GM19468 (cell line): ENCODE measurements at regions not wholly inside any gene's neighbourhood (a gene's known extent, or its start where the extent isn't known, plus 50 kb on each side); places are given as distances from the start of the nearest gene placed in this dataset.

Source experiments
- ATAC-seq: cut with Tn5 transposase; IDR thresholded peaks from one replicate; pipeline ENCODE4 v1.9.1; 2021; ENCODE audit warnings: mild to moderate bottlenecking, moderate library complexity, moderate number of reproducible peaks; ENCODE audit not compliant: unreplicated experiment; ENCODE audit errors: extremely low read depth

GRCh38 chr5:112112346-112112745, 306.7 kb downstream of the EPB41L4A start:
- no peak for ATAC-seq

- no peak for ATAC-seq
Observed at GRCh38 chr5:112109331-112110007, 309.6 kb downstream of the EPB41L4A start.

GRCh38 chr5:112106878-112107277, 312.2 kb downstream of the EPB41L4A start:
- no peak for ATAC-seq

- no peak for ATAC-seq
Observed at GRCh38 chr5:112097768-112098167, 321.3 kb downstream of the EPB41L4A start.

- no peak for ATAC-seq
Observed at GRCh38 chr5:112087222-112087621, 330.2 kb upstream of the NREP start.

GRCh38 chr5:112086740-112087139, 329.7 kb upstream of the NREP start:
- no peak for ATAC-seq

GRCh38 chr5:112084149-112084548, 327.2 kb upstream of the NREP start:
- ATAC-seq: no peak

- ATAC-seq: no peak
Observed at GRCh38 chr5:112083623-112084022, 326.6 kb upstream of the NREP start.

- no peak for ATAC-seq
Observed at GRCh38 chr5:112077180-112077579, 320.2 kb upstream of the NREP start.

- no peak for ATAC-seq
Observed at GRCh38 chr5:112070022-112070421, 313.0 kb upstream of the NREP start.

GRCh38 chr5:112069329-112069728, 312.3 kb upstream of the NREP start:
- ATAC-seq: no peak

- no peak for ATAC-seq
Observed at GRCh38 chr5:112068593-112068992, 311.6 kb upstream of the NREP start.

- no peak for ATAC-seq
Observed at GRCh38 chr5:112065781-112066180, 308.8 kb upstream of the NREP start.

- no peak for ATAC-seq
Observed at GRCh38 chr5:112064956-112065355, 308.0 kb upstream of the NREP start.

- no peak for ATAC-seq
Observed at GRCh38 chr5:112064271-112064701, 307.3 kb upstream of the NREP start.

- ATAC-seq: no peak
Observed at GRCh38 chr5:112063856-112064255, 306.9 kb upstream of the NREP start.

- no peak for ATAC-seq
Observed at GRCh38 chr5:112063191-112063590, 306.2 kb upstream of the NREP start.

GRCh38 chr5:112062181-112062580, 305.2 kb upstream of the NREP start:
- no peak for ATAC-seq

GRCh38 chr5:112061666-112062065, 304.7 kb upstream of the NREP start:
- no peak for ATAC-seq

- ATAC-seq: no peak
Observed at GRCh38 chr5:112059579-112060135, 302.7 kb upstream of the NREP start.

- ATAC-seq: no peak
Observed at GRCh38 chr5:112049738-112050137, 292.7 kb upstream of the NREP start.

- ATAC-seq: no peak
Observed at GRCh38 chr5:112036206-112036605, 279.2 kb upstream of the NREP start.
